GM18858 (cell line): ENCODE measurements at regions not wholly inside any gene's neighbourhood (a gene's known extent, or its start where the extent isn't known, plus 50 kb on each side); places are given as distances from the start of the nearest gene placed in this dataset.

Experiments
- ATAC-seq: cut with Tn5 transposase; IDR thresholded peaks from one replicate; pipeline ENCODE4 v1.9.1; 2021; ENCODE audit not compliant: unreplicated experiment

GRCh38 chr7:52285689-52286088 lies 749.7 kb upstream of the POM121L12 start:
- ATAC-seq: no peak

GRCh38 chr7:52283335-52283734 lies 752.1 kb upstream of the POM121L12 start:
- ATAC-seq: no peak

- no peak for ATAC-seq
These were observed 761.5 kb upstream of the POM121L12 start for GRCh38 chr7:52273685-52274610.

GRCh38 chr7:52271703-52272102 lies 763.7 kb upstream of the POM121L12 start:
- no peak for ATAC-seq

GRCh38 chr7:52270301-52270700 lies 765.1 kb upstream of the POM121L12 start:
- no peak for ATAC-seq

GRCh38 chr7:52269669-52270068 lies 765.8 kb upstream of the POM121L12 start:
- no peak for ATAC-seq

GRCh38 chr7:52261057-52261456 lies 774.4 kb upstream of the POM121L12 start:
- ATAC-seq: no peak

- no peak for ATAC-seq
These were observed 775.3 kb upstream of the POM121L12 start for GRCh38 chr7:52260046-52260665.

GRCh38 chr7:52257890-52258289 lies 777.5 kb upstream of the POM121L12 start:
- ATAC-seq: no peak

- no peak for ATAC-seq
These were observed 780.9 kb upstream of the POM121L12 start for GRCh38 chr7:52254396-52255010.

GRCh38 chr7:52253953-52254352 lies 781.5 kb upstream of the POM121L12 start:
- no peak for ATAC-seq

GRCh38 chr7:52249741-52250140 lies 785.7 kb upstream of the POM121L12 start:
- ATAC-seq: no peak

- ATAC-seq: no peak
These were observed 787.9 kb upstream of the POM121L12 start for GRCh38 chr7:52247518-52247917.

GRCh38 chr7:52243685-52244084 lies 791.7 kb upstream of the POM121L12 start:
- no peak for ATAC-seq

- ATAC-seq: no peak
These were observed 802.2 kb upstream of the POM121L12 start for GRCh38 chr7:52233248-52233647.

- no peak for ATAC-seq
These were observed 823.5 kb upstream of the POM121L12 start for GRCh38 chr7:52211930-52212329.

- ATAC-seq: no peak
These were observed 825.8 kb upstream of the POM121L12 start for GRCh38 chr7:52209614-52210013.

GRCh38 chr7:52197221-52197620 lies 838.2 kb upstream of the POM121L12 start:
- no peak for ATAC-seq

- no peak for ATAC-seq
These were observed 839.8 kb upstream of the POM121L12 start for GRCh38 chr7:52195664-52196063.

- no peak for ATAC-seq
These were observed 846.2 kb upstream of the POM121L12 start for GRCh38 chr7:52189153-52189778.

GRCh38 chr7:52184006-52184703 lies 851.3 kb upstream of the POM121L12 start:
- no peak for ATAC-seq
